ENCODE measurements at regions not wholly inside any gene's neighbourhood (a gene's known extent, or its start where the extent isn't known, plus 50 kb on each side); places are given as distances from the start of the nearest gene placed in this dataset.

DNA sequence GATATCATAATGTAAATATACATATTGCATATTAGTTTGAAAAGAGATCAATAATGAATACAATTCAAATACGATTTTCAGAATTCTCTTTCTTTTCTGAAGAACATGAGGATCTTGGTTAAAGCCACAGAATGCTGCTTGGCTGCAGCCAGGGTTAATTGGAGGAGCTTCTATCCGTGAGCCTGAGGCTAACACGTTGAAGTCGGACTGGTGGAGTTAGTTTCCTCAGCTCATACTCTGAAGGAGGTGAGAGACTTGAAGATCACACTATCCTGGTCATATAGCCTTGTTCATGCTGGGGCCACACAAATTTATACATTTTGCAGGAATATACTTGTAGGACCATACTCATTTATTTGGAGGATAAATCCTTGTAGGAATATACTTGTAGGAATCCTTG, 335.8 kb downstream of the TRIB2 start:
- Histone ChIP-seq H3K27me3 (ENCODE audit: control insufficient read depth, low read length) (no peaks in the 10 kb centered on the region), H3K4me2 (ENCODE audit: low read length) (no peak overlapping the region), H3F3A (ENCODE audit: control insufficient read depth, insufficient read depth) (no peaks in the 10 kb centered on the region), H3K79me2 (ENCODE audit: control insufficient read depth, low read length) (no peaks in the 10 kb centered on the region), H3K9me2 (replicated peaks; ENCODE audit: control insufficient read depth, low read length) (no peaks in the 10 kb centered on the region), H3K4me3 (ENCODE audit: low read length) (no peak overlapping the region), H3K9me3 (ENCODE audit: control insufficient read depth, insufficient read depth, low read length) (no peaks in the 10 kb centered on the region), H3K27ac (ENCODE audit: low read depth, low read length) (no peak overlapping the region), H4K20me1 (ENCODE audit: control insufficient read depth, insufficient read depth, low read depth, low read length) (no peaks in the 10 kb centered on the region), H3K4me1 (ENCODE audit: control insufficient read depth, low read length) (no peaks in the 10 kb centered on the region), H3K36me3 (ENCODE audit: control insufficient read depth, low read length) (no peaks in the 10 kb centered on the region)
- TF ChIP-seq, protein P1, sequence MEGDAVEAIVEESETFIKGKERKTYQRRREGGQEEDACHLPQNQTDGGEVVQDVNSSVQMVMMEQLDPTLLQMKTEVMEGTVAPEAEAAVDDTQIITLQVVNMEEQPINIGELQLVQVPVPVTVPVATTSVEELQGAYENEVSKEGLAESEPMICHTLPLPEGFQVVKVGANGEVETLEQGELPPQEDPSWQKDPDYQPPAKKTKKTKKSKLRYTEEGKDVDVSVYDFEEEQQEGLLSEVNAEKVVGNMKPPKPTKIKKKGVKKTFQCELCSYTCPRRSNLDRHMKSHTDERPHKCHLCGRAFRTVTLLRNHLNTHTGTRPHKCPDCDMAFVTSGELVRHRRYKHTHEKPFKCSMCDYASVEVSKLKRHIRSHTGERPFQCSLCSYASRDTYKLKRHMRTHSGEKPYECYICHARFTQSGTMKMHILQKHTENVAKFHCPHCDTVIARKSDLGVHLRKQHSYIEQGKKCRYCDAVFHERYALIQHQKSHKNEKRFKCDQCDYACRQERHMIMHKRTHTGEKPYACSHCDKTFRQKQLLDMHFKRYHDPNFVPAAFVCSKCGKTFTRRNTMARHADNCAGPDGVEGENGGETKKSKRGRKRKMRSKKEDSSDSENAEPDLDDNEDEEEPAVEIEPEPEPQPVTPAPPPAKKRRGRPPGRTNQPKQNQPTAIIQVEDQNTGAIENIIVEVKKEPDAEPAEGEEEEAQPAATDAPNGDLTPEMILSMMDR (IDR thresholded peaks at IDR 0.05; ENCODE audit: low read depth, low read length, poor library complexity, severe bottlenecking): no peak
- TF ChIP-seq EZH2phosphoT487 (IDR thresholded peaks at IDR 0.05; ENCODE audit: borderline replicate concordance, low read length): no peak

- TF ChIP-seq EZH2phosphoT487 (IDR thresholded peaks at IDR 0.05; ENCODE audit: borderline replicate concordance, low read length): no peak
- TF ChIP-seq, protein P1 (IDR thresholded peaks at IDR 0.05; ENCODE audit: low read depth, low read length, poor library complexity, severe bottlenecking): peak; percentile 55
- Histone ChIP-seq H3K27ac (ENCODE audit: low read depth, low read length) (no peak overlapping the region), H4K20me1 (ENCODE audit: control insufficient read depth, insufficient read depth, low read depth, low read length) (no peaks in the 10 kb centered on the region), H3K79me2 (ENCODE audit: control insufficient read depth, low read length) (no peaks in the 10 kb centered on the region), H3K36me3 (ENCODE audit: control insufficient read depth, low read length) (no peaks in the 10 kb centered on the region), H3K9me2 (replicated peaks; ENCODE audit: control insufficient read depth, low read length) (no peaks in the 10 kb centered on the region), H3K9me3 (ENCODE audit: control insufficient read depth, insufficient read depth, low read length) (no peaks in the 10 kb centered on the region), H3K4me3 (ENCODE audit: low read length) (no peak overlapping the region), H3F3A (ENCODE audit: control insufficient read depth, insufficient read depth) (no peaks in the 10 kb centered on the region), H3K27me3 (ENCODE audit: control insufficient read depth, low read length) (no peaks in the 10 kb centered on the region), H3K4me2 (ENCODE audit: low read length) (no peak overlapping the region), H3K4me1 (ENCODE audit: control insufficient read depth, low read length) (no peaks in the 10 kb centered on the region)
Observed at GRCh38 chr2:13056259-13056843, 339.6 kb downstream of the TRIB2 start.

DNA sequence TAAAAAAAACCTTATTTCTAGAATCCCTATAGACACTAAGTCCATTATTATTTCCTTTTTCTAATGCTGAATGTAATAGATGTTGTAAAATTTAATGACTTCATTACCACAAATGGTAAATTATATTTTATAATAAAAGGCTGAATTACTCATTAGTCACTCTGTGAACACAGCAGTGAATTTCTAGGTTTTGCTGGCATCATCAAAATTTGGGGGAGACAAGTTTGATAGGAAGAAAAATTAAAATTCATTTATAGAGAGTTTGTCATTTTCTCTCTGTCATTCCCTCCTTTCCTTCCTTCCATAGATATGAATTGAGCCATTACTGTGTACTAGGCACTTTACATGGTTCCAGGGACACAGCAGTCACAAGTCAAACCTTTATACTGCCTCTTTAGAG, 340.9 kb downstream of the TRIB2 start:
- Histone ChIP-seq H3K36me3 (ENCODE audit: control insufficient read depth, low read length) (no peaks in the 10 kb centered on the region), H3K27ac (ENCODE audit: low read depth, low read length) (no peak overlapping the region), H3K9me3 (ENCODE audit: control insufficient read depth, insufficient read depth, low read length) (no peaks in the 10 kb centered on the region), H3K4me1 (ENCODE audit: control insufficient read depth, low read length) (no peaks in the 10 kb centered on the region), H3K9me2 (replicated peaks; ENCODE audit: control insufficient read depth, low read length) (no peaks in the 10 kb centered on the region), H3K79me2 (ENCODE audit: control insufficient read depth, low read length) (no peaks in the 10 kb centered on the region), H3K27me3 (ENCODE audit: control insufficient read depth, low read length) (no peaks in the 10 kb centered on the region), H4K20me1 (ENCODE audit: control insufficient read depth, insufficient read depth, low read depth, low read length) (no peaks in the 10 kb centered on the region), H3K4me3 (ENCODE audit: low read length) (no peak overlapping the region), H3K4me2 (ENCODE audit: low read length) (no peak overlapping the region), H3F3A (ENCODE audit: control insufficient read depth, insufficient read depth) (no peaks in the 10 kb centered on the region)
- TF ChIP-seq, protein P1 (IDR thresholded peaks at IDR 0.05; ENCODE audit: low read depth, low read length, poor library complexity, severe bottlenecking): no peak
- no peak for TF ChIP-seq EZH2phosphoT487 (IDR thresholded peaks at IDR 0.05; ENCODE audit: borderline replicate concordance, low read length)

Data from DOHH2 (cell line).